AG04449 (cell line): ENCODE measurements at regions not wholly inside any gene's neighbourhood (a gene's known extent, or its start where the extent isn't known, plus 50 kb on each side); places are given as distances from the start of the nearest gene placed in this dataset.

ENCODE experiments used
- CTCF ChIA-PET: fragments of 350-600 bp; formaldehyde crosslinking; extraction: SDS; loops from one replicate; lab custom pipeline; 2021; ENCODE audit warnings: antibody characterized with exemption; lab: Yijun Ruan, JAX
- POLR2A ChIA-PET: fragments of 400-600, 350-600 bp; formaldehyde crosslinking; extraction: SDS; loops from one replicate; lab custom pipeline; 2020; ENCODE audit warnings: antibody characterized with exemption, inconsistent platforms; lab: Yijun Ruan, JAX
- DNase-seq: peaks from one replicate; pipeline ENCODE4 v3.0.0-alpha.2; 2010; ENCODE audit warnings: low read depth, low spot score
- H3K4me3 ChIP-seq: 2 replicates; pipeline ENCODE4 v1.5.1; 2011; ENCODE audit warnings: low read depth, mild to moderate bottlenecking, control low read depth, low read length
- TF ChIP-seq, protein P1 (sequence below): IDR thresholded peaks from one replicate; pipeline ENCODE4 v1.5.1; 2011; ENCODE audit warnings: mild to moderate bottlenecking, moderate library complexity, low read length, control low read depth, inconsistent platforms; ENCODE audit not compliant: insufficient read depth; ENCODE audit errors: missing control alignments

GRCh38 chr20:58054082-58054779 is 174.2 kb downstream of the ANKRD60 start:
- ChIA-PET CTCF (interaction anchor here (1.3 kb wide), 1 partner anchor 33 kb away, joined by 3 read pairs; no protein-coding TSS in a partner anchor), POLR2A (no interaction called here)
- TF ChIP-seq, protein P1, sequence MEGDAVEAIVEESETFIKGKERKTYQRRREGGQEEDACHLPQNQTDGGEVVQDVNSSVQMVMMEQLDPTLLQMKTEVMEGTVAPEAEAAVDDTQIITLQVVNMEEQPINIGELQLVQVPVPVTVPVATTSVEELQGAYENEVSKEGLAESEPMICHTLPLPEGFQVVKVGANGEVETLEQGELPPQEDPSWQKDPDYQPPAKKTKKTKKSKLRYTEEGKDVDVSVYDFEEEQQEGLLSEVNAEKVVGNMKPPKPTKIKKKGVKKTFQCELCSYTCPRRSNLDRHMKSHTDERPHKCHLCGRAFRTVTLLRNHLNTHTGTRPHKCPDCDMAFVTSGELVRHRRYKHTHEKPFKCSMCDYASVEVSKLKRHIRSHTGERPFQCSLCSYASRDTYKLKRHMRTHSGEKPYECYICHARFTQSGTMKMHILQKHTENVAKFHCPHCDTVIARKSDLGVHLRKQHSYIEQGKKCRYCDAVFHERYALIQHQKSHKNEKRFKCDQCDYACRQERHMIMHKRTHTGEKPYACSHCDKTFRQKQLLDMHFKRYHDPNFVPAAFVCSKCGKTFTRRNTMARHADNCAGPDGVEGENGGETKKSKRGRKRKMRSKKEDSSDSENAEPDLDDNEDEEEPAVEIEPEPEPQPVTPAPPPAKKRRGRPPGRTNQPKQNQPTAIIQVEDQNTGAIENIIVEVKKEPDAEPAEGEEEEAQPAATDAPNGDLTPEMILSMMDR, result no peak
- DNase-seq, result no peak
- no peak overlapping the region for H3K4me3 ChIP-seq

- TF ChIP-seq, protein P1, result no peak
- DNase-seq, result no peak
- no peak overlapping the region for H3K4me3 ChIP-seq
- ChIA-PET POLR2A (no interaction called here), CTCF (no interaction called here)
These were observed 174.9 kb downstream of the ANKRD60 start for GRCh38 chr20:58053391-58054055.

- ChIA-PET CTCF (no interaction called here), POLR2A (no interaction called here)
- H3K4me3 ChIP-seq, result no peak overlapping the region
- TF ChIP-seq, protein P1, result no peak
- no peak for DNase-seq
These were observed 177.1 kb downstream of the ANKRD60 start for GRCh38 chr20:58051367-58051766.

DNA sequence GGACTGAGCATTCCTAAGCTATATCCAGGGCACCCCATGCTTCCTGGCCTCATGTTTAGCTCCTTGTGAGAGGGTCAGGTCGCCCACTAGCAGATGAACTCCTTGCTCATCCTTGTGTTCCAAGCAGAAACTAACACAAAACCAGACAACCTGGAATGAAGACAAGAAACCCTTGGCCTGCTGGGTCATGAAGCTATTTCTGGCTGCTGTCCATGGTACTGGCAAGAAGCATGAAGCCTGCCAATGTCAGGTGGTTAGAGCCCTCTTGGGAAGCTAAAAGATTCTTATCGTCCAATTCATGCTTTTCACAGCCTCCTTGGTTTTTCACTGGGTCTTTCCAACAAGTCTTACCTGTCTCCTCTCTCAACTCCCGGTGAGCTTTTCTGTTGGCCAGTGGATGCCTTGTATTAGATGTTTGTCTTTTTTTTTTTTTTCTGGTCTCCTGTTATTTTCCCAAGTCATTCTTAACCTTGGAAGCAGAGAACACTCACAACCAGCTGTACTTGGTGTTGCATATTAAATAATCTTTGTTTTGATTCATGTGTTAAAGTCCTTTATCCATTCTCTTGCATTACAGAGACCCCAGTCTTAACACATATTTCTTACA is 180.3 kb downstream of the ANKRD60 start:
- ChIA-PET POLR2A (no interaction called here), CTCF (no interaction called here)
- no peak overlapping the region for H3K4me3 ChIP-seq
- TF ChIP-seq, protein P1, result no peak
- no peak for DNase-seq

DNA sequence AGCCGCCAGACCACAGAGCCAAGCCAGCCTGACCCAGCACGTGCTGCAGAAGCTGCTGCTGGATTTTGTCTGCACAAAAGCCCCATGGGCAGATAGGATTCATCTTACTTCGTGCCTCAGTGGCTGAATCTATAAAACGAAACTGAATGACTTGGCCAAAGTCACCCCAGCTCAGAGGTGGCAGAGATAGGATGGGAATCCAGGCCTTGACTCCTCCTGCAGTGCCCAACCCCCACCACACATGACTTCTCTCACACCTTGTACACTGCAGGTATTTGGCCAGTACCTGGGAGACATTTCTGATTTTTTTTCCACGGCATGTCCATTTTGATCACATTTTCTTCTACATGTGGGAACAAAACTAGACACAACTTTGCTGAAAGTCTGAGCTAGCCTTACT is 182.1 kb downstream of the ANKRD60 start:
- no peak overlapping the region for H3K4me3 ChIP-seq
- TF ChIP-seq, protein P1, result no peak
- CTCF ChIA-PET, result interaction anchor here (1.2 to 1.5 kb wide), 2 partner anchors 23 to 392 kb away, joined by 3 to 6 read pairs; no protein-coding TSS in a partner anchor
- POLR2A ChIA-PET, result interaction anchor here (0.6 kb wide), 1 partner anchor 25 kb away, joined by 4 read pairs; no protein-coding TSS in a partner anchor
- DNase-seq, result no peak

- ChIA-PET POLR2A (no interaction called here), CTCF (interaction anchor here (0.7 to 1.5 kb wide), 5 partner anchors 9 to 391 kb away, joined by 3 to 6 read pairs (median 4); no protein-coding TSS in a partner anchor)
- H3K4me3 ChIP-seq, result no peak overlapping the region
- DNase-seq, result no peak
- TF ChIP-seq, protein P1, result no peak
These were observed 182.9 kb downstream of the ANKRD60 start for GRCh38 chr20:58045579-58045978.
